ENCODE measurements at regions not wholly inside any gene's neighbourhood (a gene's known extent, or its start where the extent isn't known, plus 50 kb on each side); places are given as distances from the start of the nearest gene placed in this dataset.
"Not testable (repeated sequence)": the region's sequence is repeated elsewhere in the genome, so short reads cannot be mapped to it uniquely, and the experiment has no call there.

GRCh38 chr5:142404046-142404477 lies 79.2 kb upstream of the SPRY4 start:
- Mint-ChIP-seq H3K27me3 (ENCODE audit: low read depth) (peaks cover 8% of the 10 kb centered on the region), H3K36me3 (ENCODE audit: low read depth) (no peaks in the 10 kb centered on the region), H3K27ac (no peak overlapping the region), H3K9me3 (no peaks in the 10 kb centered on the region), H3K4me1 (ENCODE audit: low read depth) (no peaks in the 10 kb centered on the region), H3K4me3 (no peak overlapping the region)

GRCh38 chr5:142403583-142403982 lies 78.8 kb upstream of the SPRY4 start:
- peaks cover 8% of the 10 kb centered on the region for H3K27me3 Mint-ChIP-seq (ENCODE audit: low read depth)
- no peaks in the 10 kb centered on the region for H3K36me3 Mint-ChIP-seq (ENCODE audit: low read depth)
- no peaks in the 10 kb centered on the region for H3K4me1 Mint-ChIP-seq (ENCODE audit: low read depth)
- no peaks in the 10 kb centered on the region for H3K9me3 Mint-ChIP-seq
- H3K27ac Mint-ChIP-seq, result no peak overlapping the region
- H3K4me3 Mint-ChIP-seq, result no peak overlapping the region

DNA sequence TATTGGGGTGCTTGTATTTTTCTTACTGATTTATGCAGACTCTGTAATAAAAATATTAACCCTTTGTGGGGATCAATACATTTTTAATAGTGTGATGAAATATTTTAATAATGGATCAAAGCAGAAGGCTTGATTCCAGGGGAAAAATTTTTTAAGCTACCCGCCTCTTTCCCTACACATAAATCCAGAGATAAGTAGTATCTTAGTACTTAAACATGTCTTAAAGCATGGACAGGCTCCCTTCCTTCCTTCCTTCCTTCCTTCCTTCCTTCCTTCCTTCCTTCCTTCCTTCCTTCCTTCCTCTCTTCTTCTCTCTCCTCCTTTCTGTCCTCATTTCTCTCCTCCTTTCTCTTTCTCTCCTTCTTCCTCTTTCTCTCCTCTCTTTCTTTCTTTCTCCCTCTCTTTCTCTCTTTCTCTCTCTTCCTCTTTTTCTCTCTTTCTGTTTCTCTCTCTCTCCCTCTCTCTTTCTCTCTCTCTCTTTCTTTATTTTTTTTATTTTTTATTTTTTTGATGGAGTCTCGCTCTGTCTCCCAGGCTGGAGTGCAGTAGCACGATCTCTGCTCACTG lies 78.0 kb upstream of the SPRY4 start:
- Mint-ChIP-seq H3K36me3 (ENCODE audit: low read depth) (no peaks in the 10 kb centered on the region), H3K4me3 (no peak overlapping the region), H3K27me3 (ENCODE audit: low read depth) (peaks cover 8% of the 10 kb centered on the region), H3K27ac (no peak overlapping the region), H3K4me1 (ENCODE audit: low read depth) (no peaks in the 10 kb centered on the region), H3K9me3 (no peaks in the 10 kb centered on the region)

DNA sequence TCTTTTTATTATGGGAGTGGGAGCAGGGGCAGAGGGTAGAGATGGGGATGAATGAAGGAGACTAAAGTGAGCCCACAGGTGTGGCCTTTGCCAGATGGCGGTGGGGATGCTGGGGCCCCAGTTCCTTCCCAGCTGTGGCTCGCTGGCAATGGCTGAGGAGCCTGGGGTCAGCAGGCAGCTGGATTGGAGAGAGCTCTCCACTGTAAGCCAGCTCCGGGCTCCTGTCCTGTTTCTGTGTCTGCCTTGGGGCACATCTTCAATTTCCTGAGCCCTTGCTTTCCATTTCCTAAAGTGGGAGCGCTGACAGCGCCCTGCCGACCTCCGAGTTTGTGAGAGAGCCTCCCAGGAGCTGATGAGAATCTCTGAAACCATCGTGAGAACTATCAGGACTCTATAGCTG lies 75.6 kb upstream of the SPRY4 start:
- H3K4me3 Mint-ChIP-seq, result no peak overlapping the region
- peaks cover 22% of the 10 kb centered on the region for H3K9me3 Mint-ChIP-seq
- H3K27ac Mint-ChIP-seq, result no peak overlapping the region
- H3K4me1 Mint-ChIP-seq (ENCODE audit: low read depth), result no peaks in the 10 kb centered on the region
- H3K27me3 Mint-ChIP-seq (ENCODE audit: low read depth), result peaks cover 15% of the 10 kb centered on the region
- peaks cover 4% of the 10 kb centered on the region for H3K36me3 Mint-ChIP-seq (ENCODE audit: low read depth)

DNA sequence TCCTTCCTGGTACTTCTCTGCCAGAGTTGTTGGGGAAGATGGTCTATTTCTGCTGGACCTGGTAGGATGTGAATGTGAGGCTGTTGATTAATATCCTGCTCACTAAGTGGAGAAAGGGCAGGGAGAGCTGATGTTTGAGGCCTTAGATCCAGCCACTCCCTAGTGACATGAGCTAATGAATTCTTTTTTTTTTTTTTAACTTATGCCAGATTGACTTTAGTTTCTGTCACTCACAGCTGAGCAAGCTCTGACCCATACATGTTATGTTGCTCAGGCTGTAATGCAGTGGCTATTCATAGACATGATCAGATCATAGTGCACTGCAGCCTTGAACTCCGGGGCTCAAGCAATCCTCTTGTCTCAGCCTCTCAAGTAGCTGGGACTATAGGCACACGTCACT lies 75.1 kb upstream of the SPRY4 start:
- Mint-ChIP-seq H3K4me1 (ENCODE audit: low read depth) (no peaks in the 10 kb centered on the region), H3K36me3 (ENCODE audit: low read depth) (peaks cover 4% of the 10 kb centered on the region), H3K9me3 (peaks cover 26% of the 10 kb centered on the region), H3K4me3 (no peak overlapping the region), H3K27me3 (ENCODE audit: low read depth) (peaks cover 19% of the 10 kb centered on the region), H3K27ac (no peak overlapping the region)

GRCh38 chr5:142398730-142399055 lies 73.9 kb upstream of the SPRY4 start:
- no peak overlapping the region for H3K4me3 Mint-ChIP-seq
- H3K27me3 Mint-ChIP-seq (ENCODE audit: low read depth), result peaks cover 19% of the 10 kb centered on the region
- H3K36me3 Mint-ChIP-seq (ENCODE audit: low read depth), result peaks cover 4% of the 10 kb centered on the region
- H3K27ac Mint-ChIP-seq, result no peak overlapping the region
- H3K9me3 Mint-ChIP-seq, result peaks cover 26% of the 10 kb centered on the region
- H3K4me1 Mint-ChIP-seq (ENCODE audit: low read depth), result no peaks in the 10 kb centered on the region

GRCh38 chr5:142398011-142398729 lies 73.3 kb upstream of the SPRY4 start:
- not testable (repeated sequence) for H3K4me1 Mint-ChIP-seq (ENCODE audit: low read depth); H3K36me3 Mint-ChIP-seq (ENCODE audit: low read depth); H3K27ac Mint-ChIP-seq; H3K4me3 Mint-ChIP-seq
- Mint-ChIP-seq H3K9me3 (peaks cover 26% of the 10 kb centered on the region), H3K27me3 (ENCODE audit: low read depth) (peaks cover 19% of the 10 kb centered on the region)

DNA sequence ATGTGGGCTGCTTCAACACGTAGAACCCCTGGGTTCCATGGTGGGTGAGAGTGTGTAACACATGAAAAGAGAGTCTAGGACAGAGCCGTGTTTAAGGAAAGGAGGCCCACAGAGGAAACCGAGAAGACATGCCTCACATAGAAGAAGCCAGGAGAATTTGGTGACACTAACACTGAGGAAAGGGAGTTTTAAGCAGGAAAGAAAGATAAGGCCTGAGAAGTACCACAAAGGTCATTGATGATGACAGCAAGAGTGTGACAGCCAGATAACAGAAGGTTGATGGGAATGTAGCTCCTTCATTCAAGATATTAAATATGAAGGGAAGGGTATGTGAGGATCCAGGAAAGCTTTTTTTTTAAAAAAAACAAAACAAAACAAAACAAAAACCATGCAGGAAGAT lies 72.4 kb upstream of the SPRY4 start:
- Mint-ChIP-seq H3K9me3 (peaks cover 26% of the 10 kb centered on the region), H3K4me1 (ENCODE audit: low read depth) (no peaks in the 10 kb centered on the region), H3K27ac (no peak overlapping the region), H3K27me3 (ENCODE audit: low read depth) (peaks cover 15% of the 10 kb centered on the region), H3K36me3 (ENCODE audit: low read depth) (peaks cover 4% of the 10 kb centered on the region), H3K4me3 (no peak overlapping the region)

DNA sequence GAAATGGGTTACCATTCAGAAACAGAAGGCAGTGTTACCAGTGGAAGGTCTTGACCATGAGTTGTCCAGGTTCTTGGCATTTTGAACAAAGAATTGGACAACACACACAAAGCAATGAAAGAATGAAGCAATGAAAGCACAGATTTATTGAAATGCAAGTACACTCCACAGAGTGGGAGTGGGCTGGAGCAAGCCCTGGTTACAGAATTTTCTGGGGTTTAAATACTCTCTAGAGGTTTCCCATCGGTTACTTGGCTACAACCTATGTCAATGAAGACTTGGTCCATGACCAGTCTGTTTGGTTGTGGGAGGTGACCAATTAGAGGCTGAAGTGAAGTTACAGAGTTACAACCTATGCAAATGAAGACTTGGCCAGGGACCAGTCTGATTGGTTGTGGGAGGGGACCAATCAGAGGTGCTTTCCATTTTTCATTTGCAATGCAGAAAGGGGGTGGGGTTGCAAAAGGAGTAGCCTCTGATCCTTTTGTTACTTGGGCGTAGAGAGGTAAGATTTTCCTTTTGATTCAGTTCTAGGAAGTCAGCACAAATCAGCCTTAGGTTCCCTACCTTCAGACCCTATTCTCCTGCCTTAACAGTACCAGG lies 71.7 kb upstream of the SPRY4 start:
- Mint-ChIP-seq H3K4me1 (ENCODE audit: low read depth) (no peaks in the 10 kb centered on the region), H3K27me3 (ENCODE audit: low read depth) (peaks cover 16% of the 10 kb centered on the region), H3K4me3 (no peak overlapping the region), H3K27ac (no peak overlapping the region), H3K36me3 (ENCODE audit: low read depth) (peaks cover 4% of the 10 kb centered on the region), H3K9me3 (peaks cover 26% of the 10 kb centered on the region)

DNA sequence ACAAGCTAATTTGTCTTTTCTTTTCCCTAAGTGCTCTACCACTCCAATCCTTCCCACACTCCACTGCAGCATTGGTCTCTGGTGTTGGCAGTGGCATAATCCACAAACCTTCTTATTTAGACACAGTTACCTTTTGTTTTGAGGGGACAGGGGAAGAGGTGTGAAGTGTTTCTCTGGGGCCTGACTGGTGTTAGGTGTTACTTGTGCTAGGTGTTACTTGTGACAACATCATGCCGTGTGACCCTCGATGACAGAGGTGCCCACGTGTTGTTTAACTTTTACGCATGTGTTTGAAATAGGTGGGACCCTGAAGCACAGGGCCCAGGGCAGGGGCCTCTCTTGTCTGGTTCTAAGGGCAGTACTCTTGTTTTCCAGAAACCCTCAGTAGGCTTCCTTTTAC lies 70.5 kb upstream of the SPRY4 start:
- Mint-ChIP-seq H3K27ac (no peak overlapping the region), H3K4me1 (ENCODE audit: low read depth) (no peaks in the 10 kb centered on the region), H3K4me3 (no peak overlapping the region), H3K9me3 (peaks cover 26% of the 10 kb centered on the region), H3K27me3 (ENCODE audit: low read depth) (peaks cover 28% of the 10 kb centered on the region), H3K36me3 (ENCODE audit: low read depth) (peaks cover 4% of the 10 kb centered on the region)

GRCh38 chr5:142391058-142391845 lies 66.4 kb upstream of the SPRY4 start:
- H3K4me3 Mint-ChIP-seq, result no peak overlapping the region
- peaks cover 33% of the 10 kb centered on the region for H3K27me3 Mint-ChIP-seq (ENCODE audit: low read depth)
- peaks cover 3% of the 10 kb centered on the region for H3K36me3 Mint-ChIP-seq (ENCODE audit: low read depth)
- no peak overlapping the region for H3K27ac Mint-ChIP-seq
- peaks cover 7% of the 10 kb centered on the region for H3K4me1 Mint-ChIP-seq (ENCODE audit: low read depth)
- H3K9me3 Mint-ChIP-seq, result peaks cover 12% of the 10 kb centered on the region

- H3K27ac Mint-ChIP-seq, result no peak overlapping the region
Observed at GRCh38 chr5:142390334-142390733, 65.5 kb upstream of the SPRY4 start.

GRCh38 chr5:142388696-142389095 lies 63.9 kb upstream of the SPRY4 start:
- no peak overlapping the region for H3K4me3 Mint-ChIP-seq
- H3K36me3 Mint-ChIP-seq (ENCODE audit: low read depth), result no peaks in the 10 kb centered on the region
- H3K27me3 Mint-ChIP-seq (ENCODE audit: low read depth), result peaks cover 23% of the 10 kb centered on the region
- H3K27ac Mint-ChIP-seq, result no peak overlapping the region
- H3K4me1 Mint-ChIP-seq (ENCODE audit: low read depth), result peaks cover 12% of the 10 kb centered on the region
- no peaks in the 10 kb centered on the region for H3K9me3 Mint-ChIP-seq

More at GRCh38 chr5:142390334-142390733, 65.5 kb upstream of the SPRY4 start:
- Mint-ChIP-seq H3K36me3 (ENCODE audit: low read depth) (no peaks in the 10 kb centered on the region), H3K4me3 (no peak overlapping the region), H3K4me1 (ENCODE audit: low read depth) (peaks cover 7% of the 10 kb centered on the region), H3K27me3 (ENCODE audit: low read depth) (peaks cover 26% of the 10 kb centered on the region), H3K9me3 (peaks cover 3% of the 10 kb centered on the region)

DNA sequence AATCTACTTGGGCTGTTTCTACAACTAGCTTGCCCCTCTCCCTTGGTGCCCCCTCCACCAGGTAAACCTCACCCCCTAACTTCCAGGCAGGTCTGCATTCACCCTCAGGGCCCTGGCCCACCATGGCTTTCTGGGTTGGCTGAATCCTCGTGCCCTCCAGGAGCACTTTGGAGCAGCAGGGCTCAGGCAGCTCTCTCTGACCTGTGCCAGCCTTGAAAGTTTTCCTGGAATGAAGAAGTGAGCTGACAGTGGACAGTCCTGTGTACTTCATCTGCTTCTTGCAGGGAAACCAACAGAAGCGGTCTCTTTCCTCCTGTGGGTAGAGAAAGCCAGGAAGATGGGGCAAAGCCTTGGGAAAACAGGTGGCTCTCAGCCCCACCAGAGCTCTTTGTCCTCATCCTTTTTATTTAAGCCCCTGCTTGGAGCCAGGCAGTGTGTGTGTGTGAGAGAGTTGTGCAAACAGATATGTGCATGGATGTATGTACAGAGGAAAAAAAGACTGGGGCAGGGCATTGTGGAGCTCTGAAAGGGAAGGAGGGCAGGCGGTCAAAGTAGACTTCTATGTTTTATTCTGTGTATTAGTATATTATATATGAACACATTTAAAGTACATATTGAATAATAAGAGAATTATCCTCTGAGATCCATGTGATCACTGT lies 62.3 kb upstream of the SPRY4 start:
- Mint-ChIP-seq H3K27me3 (ENCODE audit: low read depth) (peaks cover 22% of the 10 kb centered on the region), H3K4me3 (no peak overlapping the region), H3K9me3 (no peaks in the 10 kb centered on the region), H3K27ac (no peak overlapping the region), H3K36me3 (ENCODE audit: low read depth) (no peaks in the 10 kb centered on the region), H3K4me1 (ENCODE audit: low read depth) (peaks cover 12% of the 10 kb centered on the region)

Data from T-helper 1 cell treated with Interleukin-12 subunit alpha and Interleukin-12 subunit beta and Interleukin-4 antibody, amounts not matched to agents 30 μg/mL and 1 μg/mL, for 36 hours (primary cell).